ENCODE measurements at regions not wholly inside any gene's neighbourhood (a gene's known extent, or its start where the extent isn't known, plus 50 kb on each side); places are given as distances from the start of the nearest gene placed in this dataset.

DNA sequence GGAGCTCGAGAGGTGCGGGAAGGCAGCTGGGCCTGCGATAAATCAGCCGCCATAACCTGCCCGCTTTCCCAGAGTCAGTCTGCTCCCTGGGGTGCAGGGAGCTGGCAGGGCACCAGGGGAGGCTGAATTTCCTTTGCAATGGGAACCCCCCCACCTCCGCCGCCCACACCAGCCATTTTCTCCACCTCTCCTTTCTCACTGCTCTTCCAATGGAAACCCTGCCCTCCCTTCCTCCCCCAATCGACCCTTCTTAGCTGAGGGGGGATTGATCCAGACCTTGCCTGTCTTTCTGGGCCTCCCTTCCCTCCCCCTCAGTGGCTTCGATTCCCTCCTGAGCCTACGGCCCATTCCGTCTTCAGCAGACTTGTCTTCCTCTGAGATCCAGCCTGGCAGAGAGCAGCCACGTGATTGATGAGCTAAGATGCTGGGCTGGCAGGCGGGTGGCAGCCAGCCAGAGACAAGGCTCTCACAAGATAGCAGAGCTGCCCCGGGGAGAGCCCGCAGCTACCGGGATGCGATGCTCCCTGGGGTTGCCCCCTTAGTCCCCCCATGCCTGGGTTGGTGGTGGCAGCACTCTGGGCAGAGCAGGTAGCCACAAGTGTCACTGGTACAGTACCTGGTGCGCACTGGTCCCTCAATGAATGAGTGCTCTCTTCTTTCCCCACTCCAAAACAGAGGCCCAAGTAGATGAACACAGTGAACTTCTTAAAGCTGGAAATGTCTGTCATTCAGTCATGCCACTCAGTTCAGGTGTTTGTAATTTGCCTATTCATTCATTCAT, 53.7 kb upstream of the FABP6 start:
- DNase-seq, result no peak

DNA sequence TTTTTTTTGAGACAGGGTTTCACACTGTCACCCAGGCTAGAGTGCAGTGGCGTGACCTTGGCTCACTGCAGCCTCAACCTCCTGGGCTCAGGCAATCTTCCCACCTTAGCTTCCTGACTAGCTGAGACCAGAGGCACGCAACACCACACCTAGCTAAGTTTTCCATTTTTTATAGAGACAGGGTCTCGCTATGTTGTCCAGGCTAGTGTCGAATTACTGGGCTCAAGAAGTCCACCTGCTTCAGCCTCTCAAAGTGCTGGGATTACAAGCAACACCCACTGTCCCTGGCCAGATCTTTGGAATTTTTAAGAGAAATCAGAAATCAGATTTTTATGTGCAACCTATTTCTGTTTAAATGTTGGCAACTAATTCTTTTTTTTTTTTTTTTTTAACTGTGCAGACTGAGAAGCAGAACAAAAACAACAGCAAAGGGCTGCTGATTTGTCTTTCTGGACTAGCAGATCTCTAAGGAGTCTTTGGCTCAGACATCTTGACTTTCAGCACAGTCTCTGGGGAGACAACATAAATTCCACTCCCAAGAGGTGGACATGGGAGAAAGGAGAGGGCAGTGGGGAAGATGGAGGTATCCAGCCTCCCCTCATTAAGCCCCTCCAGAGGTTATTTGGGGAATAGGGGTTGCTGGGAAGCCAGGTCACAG, 54.4 kb upstream of the FABP6 start:
- DNase-seq, result no peak

DNA sequence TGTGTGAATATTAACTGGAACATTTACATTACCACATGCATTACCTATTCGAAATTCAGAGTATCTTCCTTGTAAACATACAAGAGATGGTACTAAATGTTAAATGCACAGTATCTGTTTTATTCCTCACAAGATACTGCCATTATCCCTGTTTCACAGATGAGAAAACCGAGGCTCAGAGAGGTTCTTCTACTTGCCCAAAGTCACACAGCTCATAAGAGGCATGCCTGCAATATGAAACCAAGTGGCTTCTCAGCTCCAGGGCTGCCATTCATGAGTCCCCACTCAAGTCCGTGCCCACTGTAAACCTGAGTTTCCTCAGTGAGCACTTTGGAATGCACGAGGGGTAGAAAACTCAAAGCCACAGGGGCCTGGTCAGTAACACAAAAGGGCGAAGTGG, 55.0 kb upstream of the FABP6 start:
- DNase-seq, result no peak

DNA sequence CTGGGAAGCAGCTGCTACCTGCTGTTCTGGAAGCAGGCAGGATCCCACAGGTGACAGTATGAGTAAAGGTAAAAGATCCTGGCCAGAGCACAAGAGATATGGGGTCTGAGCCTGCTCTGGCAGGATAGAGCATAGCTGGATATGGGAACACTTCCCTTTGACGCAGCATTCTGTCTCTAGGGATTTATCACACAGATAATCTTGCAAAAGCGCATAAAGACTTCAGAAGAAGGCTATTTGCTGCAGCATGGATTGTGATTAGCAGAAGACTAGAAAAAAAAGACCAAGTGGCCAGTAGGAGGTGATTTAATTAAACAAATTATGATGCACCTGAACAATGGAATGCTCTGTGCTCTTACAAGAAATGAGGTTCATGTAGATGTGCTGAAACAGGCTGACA, 52.4 kb upstream of the PWWP2A start:
- DNase-seq, result no peak

DNA sequence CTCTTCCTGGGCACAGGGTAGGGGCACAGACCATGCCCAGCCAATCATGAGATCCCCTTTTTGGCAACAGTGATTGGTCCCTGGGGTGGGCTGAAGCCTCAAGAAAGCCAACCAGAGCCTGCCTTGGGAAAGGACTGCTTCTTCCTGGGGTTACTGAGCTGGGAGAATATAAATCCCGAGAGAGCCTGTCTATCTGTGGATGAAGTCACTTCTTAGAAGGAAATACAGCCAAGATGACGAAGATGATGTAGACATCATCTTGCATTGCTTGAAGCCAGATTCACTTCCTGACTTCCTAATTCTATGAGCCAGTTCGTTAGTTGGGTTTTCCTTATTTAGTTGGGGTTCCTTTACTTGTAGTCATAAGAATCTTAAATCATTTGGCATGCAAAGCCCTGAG, 50.1 kb upstream of the PWWP2A start:
- peak; percentile 81 for DNase-seq

All from inflammatory macrophage treated with lipopolysaccharide for 4 hours (primary cell).